ENCODE measurements at regions not wholly inside any gene's neighbourhood (a gene's known extent, or its start where the extent isn't known, plus 50 kb on each side); places are given as distances from the start of the nearest gene placed in this dataset.
A peak's percentile ranks its signal among the peaks of the same experiment; 100 is the strongest.

GRCh38 chr4:35711127-35711526 is 533.2 kb downstream of the ARAP2 start:
- TF ChIP-seq CTCF (conservative IDR thresholded peaks at IDR 0.05; ENCODE audit: low read depth, low read length) = no peak
- DNase-seq (ENCODE audit: low read depth) = no peak
- no peak overlapping the region for H3K4me3 ChIP-seq (ENCODE audit: low read depth, low read length)

GRCh38 chr4:35723973-35724372 is 520.3 kb downstream of the ARAP2 start:
- H3K4me3 ChIP-seq (ENCODE audit: low read depth, low read length) = no peak overlapping the region
- DNase-seq (ENCODE audit: low read depth) = no peak
- TF ChIP-seq CTCF (conservative IDR thresholded peaks at IDR 0.05; ENCODE audit: low read depth, low read length) = no peak

GRCh38 chr4:35725131-35725530 is 519.2 kb downstream of the ARAP2 start:
- peak; percentile 33 for TF ChIP-seq CTCF (conservative IDR thresholded peaks at IDR 0.05; ENCODE audit: low read depth, low read length)
- H3K4me3 ChIP-seq (ENCODE audit: low read depth, low read length) = no peak overlapping the region
- DNase-seq (ENCODE audit: low read depth) = no peak

GRCh38 chr4:35730414-35730813 is 513.9 kb downstream of the ARAP2 start:
- no peak overlapping the region for H3K4me3 ChIP-seq (ENCODE audit: low read depth, low read length)

GRCh38 chr4:35734381-35735098 is 509.8 kb downstream of the ARAP2 start:
- no peak for TF ChIP-seq CTCF (conservative IDR thresholded peaks at IDR 0.05; ENCODE audit: low read depth, low read length)
- no peak for DNase-seq (ENCODE audit: low read depth)
- H3K4me3 ChIP-seq (ENCODE audit: low read depth, low read length) = no peak overlapping the region

More at GRCh38 chr4:35730414-35730813, 513.9 kb downstream of the ARAP2 start:
- TF ChIP-seq CTCF (conservative IDR thresholded peaks at IDR 0.05; ENCODE audit: low read depth, low read length) = no peak
- DNase-seq (ENCODE audit: low read depth) = no peak

- no peak for DNase-seq (ENCODE audit: low read depth)
- TF ChIP-seq CTCF (conservative IDR thresholded peaks at IDR 0.05; ENCODE audit: low read depth, low read length) = no peak
- H3K4me3 ChIP-seq (ENCODE audit: low read depth, low read length) = no peak overlapping the region
Observed at GRCh38 chr4:35739308-35739707, 505.0 kb downstream of the ARAP2 start.

GRCh38 chr4:35754047-35754446 is 490.3 kb downstream of the ARAP2 start:
- H3K4me3 ChIP-seq (ENCODE audit: low read depth, low read length) = no peak overlapping the region
- no peak for TF ChIP-seq CTCF (conservative IDR thresholded peaks at IDR 0.05; ENCODE audit: low read depth, low read length)

More at GRCh38 chr4:35754047-35754446, 490.3 kb downstream of the ARAP2 start:
- no peak for DNase-seq (ENCODE audit: low read depth)
